GM12878 (cell line): ENCODE measurements at regions not wholly inside any gene's neighbourhood (a gene's known extent, or its start where the extent isn't known, plus 50 kb on each side); places are given as distances from the start of the nearest gene placed in this dataset.

Experiments used
- ATAC-seq: fragments of 200-7000 bp; cut with Tn5 transposase; 3 replicates; pipeline ENCODE4 v1.9.1; 2020; ENCODE audit warnings: mild to moderate bottlenecking, moderate library complexity
- BruUV-seq: library from RNA; stranded (reverse); fragments of 400-500 nt; replicated peaks from 2 replicates; lab custom pipeline; 2021; lab: Mats Ljungman, UMichigan
- CTCF ChIA-PET: fragments of 300-600 bp; sonication (Branson Sonifier 250); formaldehyde crosslinking; extraction: SDS; loops from one replicate; lab custom pipeline; 2021; ENCODE audit warnings: inconsistent platforms; lab: Yijun Ruan, JAX
- POLR2A ChIA-PET: fragments of 350-600 bp; formaldehyde crosslinking; extraction: SDS; loops from one replicate; lab custom pipeline; 2021; ENCODE audit warnings: inconsistent platforms; lab: Charles Lee
- RAD21 ChIA-PET: fragments of 300-600 bp; sonication (Branson Sonifier 250); formaldehyde crosslinking; loops from one replicate; lab custom pipeline; 2023; ENCODE audit warnings: antibody characterized with exemption; ENCODE audit not compliant: unreplicated experiment; lab: Charles Lee
- SMC1A ChIA-PET: fragments of 300-600 bp; sonication (Branson Sonifier 250); formaldehyde crosslinking; loops from one replicate; lab custom pipeline; 2023; ENCODE audit not compliant: unreplicated experiment, uncharacterized antibody; lab: Charles Lee
- DNase-seq: peaks from one replicate; pipeline ENCODE4 v3.0.0-alpha.2; 2011; ENCODE audit warnings: low read depth, low spot score
- FAIRE-seq: peaks from 3 replicates; lab custom pipeline; 2011; peaks lifted over from hg19 to GRCh38; lab: Jason Lieb, UNC
- H2AFZ ChIP-seq: 2 replicates; pipeline ENCODE4 v1.6.0; 2011; ENCODE audit warnings: low read depth, low read length, control low read depth; ENCODE audit not compliant: control insufficient read depth
- H3K27ac ChIP-seq: 2 replicates; pipeline ENCODE4 v1.5.1; 2011; ENCODE audit warnings: control low read depth; ENCODE audit not compliant: control insufficient read depth, insufficient read depth
- H3K27me3 ChIP-seq, 2 experiments: replicated peaks in 1 of 2; 2 replicates each; pipeline versions ENCODE4 v1.6.0 to v1.6.1; 2011; ENCODE audit warnings: low read length in 1 of 2; ENCODE audit not compliant: control insufficient read depth in 2 of 2, insufficient read depth in 2 of 2
- H3K36me3 ChIP-seq, 2 experiments: 2 replicates each; pipeline ENCODE4 v1.5.1; 2011; ENCODE audit warnings: low read length in 1 of 2; ENCODE audit not compliant: control insufficient read depth in 2 of 2, insufficient read depth in 2 of 2
- H3K4me1 ChIP-seq: 2 replicates; pipeline ENCODE4 v1.6.1; 2011; ENCODE audit warnings: mild to moderate bottlenecking, low read length, moderate library complexity, mixed read lengths; ENCODE audit not compliant: control insufficient read depth, insufficient read depth
- H3K4me2 ChIP-seq: 2 replicates; pipeline ENCODE4 v1.6.0; 2011; ENCODE audit warnings: control low read depth; ENCODE audit not compliant: control insufficient read depth, insufficient read depth
- H3K4me3 ChIP-seq: fragments of 200-600 bp; sonication (generic); 2 replicates; pipeline ENCODE4 v1.5.1; 2016
- H3K79me2 ChIP-seq: 2 replicates; pipeline ENCODE4 v1.6.0; 2011; ENCODE audit warnings: low read length; ENCODE audit not compliant: control insufficient read depth, insufficient read depth
- H3K9ac ChIP-seq: 2 replicates; pipeline ENCODE4 v1.8.0; 2011; ENCODE audit warnings: low read length, control low read depth, mixed read lengths; ENCODE audit not compliant: control insufficient read depth, insufficient read depth
- H3K9me3 ChIP-seq: replicated peaks from 3 replicates; pipeline ENCODE4 v1.5.1; 2011; ENCODE audit warnings: mild to moderate bottlenecking, low read length; ENCODE audit not compliant: control insufficient read depth, insufficient read depth
- H4K20me1 ChIP-seq: 2 replicates; pipeline ENCODE4 v1.6.0; 2011; ENCODE audit not compliant: control insufficient read depth, insufficient read depth
- ATF7 ChIP-seq: fragments of 450-650 bp; IDR thresholded peaks from 2 replicates; pipeline ENCODE4 v1.6.1; 2016; ENCODE audit warnings: low read depth, mild to moderate bottlenecking
- IKZF2 ChIP-seq, 2 experiments: fragments of 450-650 bp; IDR thresholded peaks; 2 replicates each; pipeline ENCODE4 v1.6.1; 2017; ENCODE audit warnings: mild to moderate bottlenecking in 2 of 2, moderate library complexity in 2 of 2
- KLF5 ChIP-seq: fragments of 450-650 bp; IDR thresholded peaks from 2 replicates; pipeline ENCODE4 v1.6.1; 2014; ENCODE audit warnings: mild to moderate bottlenecking; ENCODE audit not compliant: partially characterized antibody
- MTA2 ChIP-seq: fragments of 450-650 bp; IDR thresholded peaks from 2 replicates; pipeline ENCODE4 v1.6.1; 2016; ENCODE audit warnings: low read depth, mild to moderate bottlenecking, moderate library complexity
- NBN ChIP-seq: fragments of 450-650 bp; IDR thresholded peaks from 2 replicates; pipeline ENCODE4 v1.6.1; 2016
- NR2F1 ChIP-seq: fragments of 450-650 bp; conservative IDR thresholded peaks from 2 replicates; pipeline ENCODE4 v1.6.1; 2017; ENCODE audit warnings: mild to moderate bottlenecking
- NRF1 ChIP-seq: conservative IDR thresholded peaks from 2 replicates; pipeline ENCODE4 v1.6.1; 2011; ENCODE audit warnings: mild to moderate bottlenecking, low read depth, low read length, improper control_type of control experiment
- POLR2AphosphoS5 ChIP-seq: IDR thresholded peaks from 2 replicates; pipeline ENCODE4 v1.6.1; 2011; ENCODE audit warnings: mild to moderate bottlenecking, low read length, inconsistent platforms
- RAD21 ChIP-seq: IDR thresholded peaks from 2 replicates; pipeline ENCODE4 v1.6.1; 2011; ENCODE audit warnings: mild to moderate bottlenecking, low read depth, low read length, moderate library complexity; ENCODE audit not compliant: insufficient read depth
- SMC3 ChIP-seq: IDR thresholded peaks from 2 replicates; pipeline ENCODE4 v1.6.1; 2011; ENCODE audit warnings: low read length, improper control_type of control experiment, borderline replicate concordance
- SPI1 ChIP-seq: IDR thresholded peaks from 2 replicates; pipeline ENCODE4 v1.6.1; 2011; ENCODE audit warnings: low read depth, mild to moderate bottlenecking, low read length, moderate library complexity, borderline replicate concordance; ENCODE audit not compliant: insufficient read depth
- YBX1 ChIP-seq: fragments of 450-650 bp; IDR thresholded peaks from 2 replicates; pipeline ENCODE4 v1.6.1; 2016; ENCODE audit warnings: antibody characterized with exemption
- YY1 ChIP-seq: IDR thresholded peaks from 2 replicates; pipeline ENCODE4 v1.6.1; 2011; ENCODE audit warnings: low read depth, mild to moderate bottlenecking, low read length
- WGBS: methylation state at CpG from one replicate; pipeline ENCODE4 v1.1.6; 2016; ENCODE audit warnings: low lambda C conversion rate; ENCODE audit not compliant: insufficient replicate concordance, insufficient coverage; ENCODE audit errors: missing lambda C conversion rate; 5-methylcytosine and 5-hydroxymethylcytosine counted together
- in situ Hi-C: fragments of 300-500 bp; cut with MboI; formaldehyde crosslinking; loops from 9 replicates; pipeline ENCODE4 v1.14.3; 2018; ENCODE audit warnings: mixed read lengths
- intact Hi-C: fragments of 100-400 bp; cut with micrococcal nuclease; formaldehyde crosslinking; loops from one replicate; pipeline ENCODE4 v1.14.2; 2022; ENCODE audit not compliant: unreplicated experiment
- TF ChIP-seq, protein P1 (sequence below): fragments of 450-650 bp; formaldehyde crosslinking; IDR thresholded peaks from 2 replicates; pipeline ENCODE4 v1.4.0; 2022; ENCODE audit warnings: mild to moderate bottlenecking, moderate library complexity
- TF ChIP-seq, protein P2 (sequence below): IDR thresholded peaks from 2 replicates; pipeline ENCODE4 v1.6.1; 2011; ENCODE audit warnings: borderline replicate concordance, low read depth, mild to moderate bottlenecking, moderate library complexity, low read length; ENCODE audit not compliant: insufficient read depth, poor library complexity, severe bottlenecking
- TF ChIP-seq, protein P3 (sequence below): fragments of 450-650 bp; IDR thresholded peaks from 2 replicates; pipeline ENCODE4 v1.6.1; 2017; ENCODE audit warnings: borderline replicate concordance

DNA sequence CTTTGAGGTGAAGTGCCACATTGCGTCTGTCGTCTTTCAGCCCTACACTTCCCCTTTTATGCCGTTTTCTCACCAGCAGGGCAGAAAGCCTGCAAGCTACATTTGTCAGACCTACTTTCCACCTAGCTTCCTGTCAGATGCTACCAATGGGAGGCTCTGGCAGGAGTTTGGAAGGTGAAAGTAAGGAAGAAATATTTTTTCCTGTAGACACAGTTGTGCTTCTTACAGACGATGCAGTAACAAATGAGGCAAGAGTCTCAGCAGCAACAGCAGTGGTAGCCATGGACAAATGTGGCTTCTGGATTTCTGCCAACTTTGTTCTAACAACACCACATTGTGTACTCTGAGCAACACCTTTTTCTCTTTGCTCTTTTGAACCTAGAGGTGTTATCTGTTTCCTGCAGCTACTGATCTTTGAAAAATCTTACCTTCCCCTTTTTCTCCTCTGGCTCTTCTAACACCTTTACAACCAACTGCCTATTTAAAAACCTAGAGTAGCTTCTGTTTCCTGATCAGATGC, 70.6 kb upstream of the STT3B start:
- Histone ChIP-seq H3K9me3 (no peaks in the 10 kb centered on the region; the same call in 2 of the 3 replicates), H3K36me3 (no peaks in the 10 kb centered on the region), H2AFZ (peak overlapping the region; percentile 83), H3K4me2 (peak overlapping the region; percentile 45), H3K79me2 (no peaks in the 10 kb centered on the region), H3K27me3 (no peaks in the 10 kb centered on the region), H3K4me1 (peaks cover 13% of the 10 kb centered on the region), H4K20me1 (no peaks in the 10 kb centered on the region), H3K9ac (no peak overlapping the region), H3K4me3 (peak overlapping the region; percentile 7; the same call in 1 of the 2 replicates), H3K27ac (peak overlapping the region; percentile 9)
- no TSS peak for BruUV-seq
- WGBS: 19% methylated on average over 4 of the region's 4 CpGs
- POLR2A ChIA-PET: interaction anchor here (0.6 to 2.4 kb wide), 6 partner anchors 40 to 214 kb away, joined by 3 to 14 read pairs (median 4); partner anchors contain the start of gene STT3B
- intact Hi-C loops: loop anchor here (5.0 kb wide), 1 partner anchor 70 kb away; the partner anchor contains the start of gene STT3B
- SMC1A ChIA-PET: interaction anchor here (0.7 to 4.3 kb wide), 35 partner anchors 8 to 288 kb away, joined by 3 to 35 read pairs (median 4); partner anchors contain the start of gene STT3B
- in situ Hi-C loops: no loop called here
- peak; percentile 64 for DNase-seq
- CTCF ChIA-PET: interaction anchor here (0.5 to 2.3 kb wide), 10 partner anchors 8 to 229 kb away, joined by 3 to 7 read pairs (median 4); no protein-coding TSS in a partner anchor
- FAIRE-seq: peak; percentile 83
- peak; percentile 97 for ATAC-seq
- RAD21 ChIA-PET: interaction anchor here (0.5 to 5.9 kb wide), 18 partner anchors 10 to 243 kb away, joined by 3 to 46 read pairs (median 4); partner anchors contain the start of gene STT3B
- peak; percentile 97 for TF ChIP-seq SPI1
- 0 out of 2 replicates have a peak, but pooled peaks have one; percentile 72 for TF ChIP-seq NBN
- TF ChIP-seq SMC3: no peak
- TF ChIP-seq ATF7: peak; percentile 59; the same call in 1 of the 2 replicates
- TF ChIP-seq IKZF2 (IDR thresholded peaks at IDR 0.05): peak; percentile 85 to 89
- TF ChIP-seq, protein P1, sequence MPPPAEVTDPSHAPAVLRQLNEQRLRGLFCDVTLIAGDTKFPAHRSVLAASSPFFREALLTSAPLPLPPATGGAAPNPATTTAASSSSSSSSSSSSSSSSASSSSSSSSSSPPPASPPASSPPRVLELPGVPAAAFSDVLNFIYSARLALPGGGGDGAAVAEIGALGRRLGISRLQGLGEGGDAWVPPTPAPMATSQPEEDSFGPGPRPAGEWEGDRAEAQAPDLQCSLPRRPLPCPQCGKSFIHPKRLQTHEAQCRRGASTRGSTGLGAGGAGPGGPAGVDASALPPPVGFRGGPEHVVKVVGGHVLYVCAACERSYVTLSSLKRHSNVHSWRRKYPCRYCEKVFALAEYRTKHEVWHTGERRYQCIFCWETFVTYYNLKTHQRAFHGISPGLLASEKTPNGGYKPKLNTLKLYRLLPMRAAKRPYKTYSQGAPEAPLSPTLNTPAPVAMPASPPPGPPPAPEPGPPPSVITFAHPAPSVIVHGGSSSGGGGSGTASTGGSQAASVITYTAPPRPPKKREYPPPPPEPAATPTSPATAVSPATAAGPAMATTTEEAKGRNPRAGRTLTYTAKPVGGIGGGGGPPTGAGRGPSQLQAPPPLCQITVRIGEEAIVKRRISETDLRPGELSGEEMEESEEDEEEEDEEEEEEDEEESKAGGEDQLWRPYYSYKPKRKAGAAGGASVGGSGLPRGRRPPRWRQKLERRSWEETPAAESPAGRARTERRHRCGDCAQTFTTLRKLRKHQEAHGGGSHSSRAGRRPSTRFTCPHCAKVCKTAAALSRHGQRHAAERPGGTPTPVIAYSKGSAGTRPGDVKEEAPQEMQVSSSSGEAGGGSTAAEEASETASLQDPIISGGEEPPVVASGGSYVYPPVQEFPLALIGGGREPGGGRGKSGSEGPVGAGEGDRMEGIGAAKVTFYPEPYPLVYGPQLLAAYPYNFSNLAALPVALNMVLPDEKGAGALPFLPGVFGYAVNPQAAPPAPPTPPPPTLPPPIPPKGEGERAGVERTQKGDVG (CRISPR knock-in tag): no peak
- TF ChIP-seq NR2F1: peak; percentile 71
- TF ChIP-seq YBX1: no peak
- TF ChIP-seq, protein P2, sequence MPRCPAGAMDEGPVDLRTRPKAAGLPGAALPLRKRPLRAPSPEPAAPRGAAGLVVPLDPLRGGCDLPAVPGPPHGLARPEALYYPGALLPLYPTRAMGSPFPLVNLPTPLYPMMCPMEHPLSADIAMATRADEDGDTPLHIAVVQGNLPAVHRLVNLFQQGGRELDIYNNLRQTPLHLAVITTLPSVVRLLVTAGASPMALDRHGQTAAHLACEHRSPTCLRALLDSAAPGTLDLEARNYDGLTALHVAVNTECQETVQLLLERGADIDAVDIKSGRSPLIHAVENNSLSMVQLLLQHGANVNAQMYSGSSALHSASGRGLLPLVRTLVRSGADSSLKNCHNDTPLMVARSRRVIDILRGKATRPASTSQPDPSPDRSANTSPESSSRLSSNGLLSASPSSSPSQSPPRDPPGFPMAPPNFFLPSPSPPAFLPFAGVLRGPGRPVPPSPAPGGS: no peak
- TF ChIP-seq MTA2: peak; percentile 86
- TF ChIP-seq YY1: 0 out of 2 replicates have a peak, but pooled peaks have one; percentile 18
- TF ChIP-seq RAD21: peak; percentile 35
- 0 out of 2 replicates have a peak, but pooled peaks have one; percentile 35 for TF ChIP-seq POLR2AphosphoS5
- TF ChIP-seq, protein P3, sequence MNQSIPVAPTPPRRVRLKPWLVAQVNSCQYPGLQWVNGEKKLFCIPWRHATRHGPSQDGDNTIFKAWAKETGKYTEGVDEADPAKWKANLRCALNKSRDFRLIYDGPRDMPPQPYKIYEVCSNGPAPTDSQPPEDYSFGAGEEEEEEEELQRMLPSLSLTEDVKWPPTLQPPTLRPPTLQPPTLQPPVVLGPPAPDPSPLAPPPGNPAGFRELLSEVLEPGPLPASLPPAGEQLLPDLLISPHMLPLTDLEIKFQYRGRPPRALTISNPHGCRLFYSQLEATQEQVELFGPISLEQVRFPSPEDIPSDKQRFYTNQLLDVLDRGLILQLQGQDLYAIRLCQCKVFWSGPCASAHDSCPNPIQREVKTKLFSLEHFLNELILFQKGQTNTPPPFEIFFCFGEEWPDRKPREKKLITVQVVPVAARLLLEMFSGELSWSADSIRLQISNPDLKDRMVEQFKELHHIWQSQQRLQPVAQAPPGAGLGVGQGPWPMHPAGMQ: no peak
- TF ChIP-seq NRF1: no peak
- TF ChIP-seq KLF5: peak; percentile 11
